SU-DHL-6 (cell line): ENCODE measurements at regions not wholly inside any gene's neighbourhood (a gene's known extent, or its start where the extent isn't known, plus 50 kb on each side); places are given as distances from the start of the nearest gene placed in this dataset.

Experiments used
- EZH2phosphoT487 ChIP-seq: fragments of 200-600 bp; sonication (generic), shearing (Covaris generic); conservative IDR thresholded peaks from 2 replicates; pipeline ENCODE4 v1.6.1; 2018; ENCODE audit warnings: mild to moderate bottlenecking, antibody characterized with exemption, low read length, moderate library complexity, mixed read lengths
- TF ChIP-seq, protein P1 (sequence below): fragments of 200-600 bp; sonication (generic); IDR thresholded peaks from one replicate; pipeline ENCODE4 v1.5.1; 2017; ENCODE audit warnings: antibody characterized with exemption, mild to moderate bottlenecking, low read length, moderate library complexity; ENCODE audit not compliant: insufficient read depth, poor library complexity, severe bottlenecking

DNA sequence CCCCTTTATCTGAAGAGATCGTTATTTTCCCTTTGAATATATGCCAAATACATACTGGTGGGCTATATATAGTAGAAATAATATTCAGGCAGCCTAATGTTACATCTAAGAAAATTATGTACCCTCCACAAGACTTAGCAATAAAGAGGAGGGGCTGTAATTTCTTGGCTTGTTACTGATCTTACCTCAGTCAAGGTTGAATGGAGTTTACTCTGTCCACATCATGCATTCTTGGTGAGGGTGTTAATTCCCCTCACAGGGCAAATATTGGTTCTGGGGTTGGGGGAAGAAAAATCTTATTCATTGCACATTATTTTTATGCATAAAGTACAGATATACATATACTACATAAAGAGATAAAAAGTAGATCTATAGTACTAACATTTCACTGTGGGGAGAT lies 145.8 kb upstream of the ANK3 start:
- TF ChIP-seq, protein P1, sequence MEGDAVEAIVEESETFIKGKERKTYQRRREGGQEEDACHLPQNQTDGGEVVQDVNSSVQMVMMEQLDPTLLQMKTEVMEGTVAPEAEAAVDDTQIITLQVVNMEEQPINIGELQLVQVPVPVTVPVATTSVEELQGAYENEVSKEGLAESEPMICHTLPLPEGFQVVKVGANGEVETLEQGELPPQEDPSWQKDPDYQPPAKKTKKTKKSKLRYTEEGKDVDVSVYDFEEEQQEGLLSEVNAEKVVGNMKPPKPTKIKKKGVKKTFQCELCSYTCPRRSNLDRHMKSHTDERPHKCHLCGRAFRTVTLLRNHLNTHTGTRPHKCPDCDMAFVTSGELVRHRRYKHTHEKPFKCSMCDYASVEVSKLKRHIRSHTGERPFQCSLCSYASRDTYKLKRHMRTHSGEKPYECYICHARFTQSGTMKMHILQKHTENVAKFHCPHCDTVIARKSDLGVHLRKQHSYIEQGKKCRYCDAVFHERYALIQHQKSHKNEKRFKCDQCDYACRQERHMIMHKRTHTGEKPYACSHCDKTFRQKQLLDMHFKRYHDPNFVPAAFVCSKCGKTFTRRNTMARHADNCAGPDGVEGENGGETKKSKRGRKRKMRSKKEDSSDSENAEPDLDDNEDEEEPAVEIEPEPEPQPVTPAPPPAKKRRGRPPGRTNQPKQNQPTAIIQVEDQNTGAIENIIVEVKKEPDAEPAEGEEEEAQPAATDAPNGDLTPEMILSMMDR, result no peak
- TF ChIP-seq EZH2phosphoT487, result no peak
